ENCODE measurements at regions not wholly inside any gene's neighbourhood (a gene's known extent, or its start where the extent isn't known, plus 50 kb on each side); places are given as distances from the start of the nearest gene placed in this dataset.

- no peaks in the 10 kb centered on the region for H3K27me3 ChIP-seq
- H3K4me3 ChIP-seq: no peak overlapping the region
- intact Hi-C loops (cut with DNase I): no loop called here
- TF ChIP-seq POLR2AphosphoS5 (IDR thresholded peaks at IDR 0.05; ENCODE audit: insufficient read depth in 1 of 2, low read depth in 1 of 2): no peak
- TF ChIP-seq POLR2A (IDR thresholded peaks at IDR 0.05): no peak
- no peak for TF ChIP-seq CTCF (IDR thresholded peaks at IDR 0.05)
- no peak overlapping the region for H3K27ac ChIP-seq
- no peaks in the 10 kb centered on the region for H3K36me3 ChIP-seq
- no peak for DNase-seq (ENCODE audit: extremely low spot score in 2 of 2)
- H3K4me1 ChIP-seq: no peaks in the 10 kb centered on the region
- no peaks in the 10 kb centered on the region for H3K9me3 ChIP-seq
These were observed 72.5 kb upstream of the TPK1 start for GRCh38 chr7:144908324-144908723.

- DNase-seq (ENCODE audit: extremely low spot score in 2 of 2): no peak
- Histone ChIP-seq H3K27me3 (no peaks in the 10 kb centered on the region), H3K4me3 (no peak overlapping the region), H3K36me3 (no peaks in the 10 kb centered on the region), H3K27ac (no peak overlapping the region), H3K9me3 (no peaks in the 10 kb centered on the region), H3K4me1 (no peaks in the 10 kb centered on the region)
- intact Hi-C loops (cut with DNase I): no loop called here
- TF ChIP-seq POLR2A (IDR thresholded peaks at IDR 0.05) (no peak), POLR2AphosphoS5 (IDR thresholded peaks at IDR 0.05; ENCODE audit: insufficient read depth in 1 of 2, low read depth in 1 of 2) (no peak), CTCF (IDR thresholded peaks at IDR 0.05) (no peak)
These were observed 71.7 kb upstream of the TPK1 start for GRCh38 chr7:144907577-144907976.

GRCh38 chr7:144903201-144903600 is 67.3 kb upstream of the TPK1 start:
- TF ChIP-seq CTCF (IDR thresholded peaks at IDR 0.05) (no peak), POLR2A (IDR thresholded peaks at IDR 0.05) (no peak), POLR2AphosphoS5 (IDR thresholded peaks at IDR 0.05; ENCODE audit: insufficient read depth in 1 of 2, low read depth in 1 of 2) (no peak)
- no peaks in the 10 kb centered on the region for H3K4me1 ChIP-seq
- no peaks in the 10 kb centered on the region for H3K27me3 ChIP-seq
- intact Hi-C loops (cut with DNase I): no loop called here
- no peak for DNase-seq (ENCODE audit: extremely low spot score in 2 of 2)
- H3K36me3 ChIP-seq: no peaks in the 10 kb centered on the region
- no peaks in the 10 kb centered on the region for H3K9me3 ChIP-seq
- no peak overlapping the region for H3K27ac ChIP-seq
- H3K4me3 ChIP-seq: no peak overlapping the region

GRCh38 chr7:144892761-144893160 is 56.9 kb upstream of the TPK1 start:
- no peak for DNase-seq (ENCODE audit: extremely low spot score in 2 of 2)
- H3K36me3 ChIP-seq: no peaks in the 10 kb centered on the region
- intact Hi-C loops (cut with DNase I): no loop called here
- H3K27ac ChIP-seq: no peak overlapping the region
- no peaks in the 10 kb centered on the region for H3K9me3 ChIP-seq
- H3K4me3 ChIP-seq: no peak overlapping the region
- no peaks in the 10 kb centered on the region for H3K27me3 ChIP-seq
- TF ChIP-seq CTCF (IDR thresholded peaks at IDR 0.05): no peak
- TF ChIP-seq POLR2A (IDR thresholded peaks at IDR 0.05): no peak
- no peak for TF ChIP-seq POLR2AphosphoS5 (IDR thresholded peaks at IDR 0.05; ENCODE audit: insufficient read depth in 1 of 2, low read depth in 1 of 2)
- H3K4me1 ChIP-seq: no peaks in the 10 kb centered on the region
